Neural cell (in vitro differentiated cells): ENCODE measurements at regions not wholly inside any gene's neighbourhood (a gene's known extent, or its start where the extent isn't known, plus 50 kb on each side); places are given as distances from the start of the nearest gene placed in this dataset.

Source experiments
- EP300 ChIP-seq: fragments of 450-650 bp; conservative IDR thresholded peaks from 2 replicates; pipeline ENCODE4 v1.6.1; 2014; ENCODE audit warnings: antibody characterized with exemption, mild to moderate bottlenecking, moderate library complexity; ENCODE audit not compliant: poor library complexity, severe bottlenecking
- EZH2 ChIP-seq: fragments of 200-600, 300-800 bp; shearing (Covaris generic), sonication (generic); IDR thresholded peaks from 2 replicates; pipeline ENCODE4 v1.6.1; 2014; ENCODE audit warnings: antibody characterized with exemption, low read length, borderline replicate concordance, mild to moderate bottlenecking; ENCODE audit not compliant: insufficient read depth, poor library complexity, severe bottlenecking
- MXI1 ChIP-seq: fragments of 450-650 bp; conservative IDR thresholded peaks from 2 replicates; pipeline ENCODE4 v1.6.1; 2014; ENCODE audit warnings: antibody characterized with exemption, mild to moderate bottlenecking; ENCODE audit not compliant: poor library complexity, severe bottlenecking
- POLR2AphosphoS5 ChIP-seq: IDR thresholded peaks from 2 replicates; pipeline ENCODE4 v1.6.1; 2012
- RAD21 ChIP-seq: fragments of 450-650 bp; conservative IDR thresholded peaks from 2 replicates; pipeline ENCODE4 v1.6.1; 2014; ENCODE audit warnings: antibody characterized with exemption, mild to moderate bottlenecking, moderate library complexity
- TAF1 ChIP-seq: IDR thresholded peaks from 2 replicates; pipeline ENCODE4 v1.6.1; 2012; ENCODE audit warnings: low read depth
- TF ChIP-seq, protein P1 (sequence below): IDR thresholded peaks from 2 replicates; pipeline ENCODE4 v1.6.1; 2012; ENCODE audit warnings: borderline replicate concordance
- TF ChIP-seq, protein P2 (sequence below): fragments of 450-650 bp; IDR thresholded peaks from 2 replicates; pipeline ENCODE4 v1.5.1; 2014; ENCODE audit warnings: antibody characterized with exemption, mild to moderate bottlenecking, moderate library complexity; ENCODE audit not compliant: poor library complexity, severe bottlenecking

DNA sequence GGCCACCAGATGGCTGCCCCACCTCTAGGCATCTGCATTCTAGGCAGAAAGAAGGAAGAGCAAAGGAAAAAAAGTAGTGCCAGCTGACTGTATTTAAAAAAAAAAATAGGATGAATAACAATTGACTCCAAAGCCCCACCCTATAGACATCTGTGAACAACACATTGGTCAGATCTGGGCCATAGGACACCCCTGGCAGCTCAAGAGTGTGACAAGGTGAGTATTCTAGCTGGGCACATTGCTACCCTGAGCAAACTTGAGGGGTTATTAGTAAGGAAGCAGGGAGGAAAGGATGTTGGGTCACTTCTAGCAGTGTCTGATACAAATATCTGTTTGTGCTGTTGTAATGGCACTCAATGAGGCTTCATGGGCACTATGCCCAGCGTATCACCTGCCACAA lies 58.6 kb upstream of the NPAS2 start:
- TF ChIP-seq, protein P1, sequence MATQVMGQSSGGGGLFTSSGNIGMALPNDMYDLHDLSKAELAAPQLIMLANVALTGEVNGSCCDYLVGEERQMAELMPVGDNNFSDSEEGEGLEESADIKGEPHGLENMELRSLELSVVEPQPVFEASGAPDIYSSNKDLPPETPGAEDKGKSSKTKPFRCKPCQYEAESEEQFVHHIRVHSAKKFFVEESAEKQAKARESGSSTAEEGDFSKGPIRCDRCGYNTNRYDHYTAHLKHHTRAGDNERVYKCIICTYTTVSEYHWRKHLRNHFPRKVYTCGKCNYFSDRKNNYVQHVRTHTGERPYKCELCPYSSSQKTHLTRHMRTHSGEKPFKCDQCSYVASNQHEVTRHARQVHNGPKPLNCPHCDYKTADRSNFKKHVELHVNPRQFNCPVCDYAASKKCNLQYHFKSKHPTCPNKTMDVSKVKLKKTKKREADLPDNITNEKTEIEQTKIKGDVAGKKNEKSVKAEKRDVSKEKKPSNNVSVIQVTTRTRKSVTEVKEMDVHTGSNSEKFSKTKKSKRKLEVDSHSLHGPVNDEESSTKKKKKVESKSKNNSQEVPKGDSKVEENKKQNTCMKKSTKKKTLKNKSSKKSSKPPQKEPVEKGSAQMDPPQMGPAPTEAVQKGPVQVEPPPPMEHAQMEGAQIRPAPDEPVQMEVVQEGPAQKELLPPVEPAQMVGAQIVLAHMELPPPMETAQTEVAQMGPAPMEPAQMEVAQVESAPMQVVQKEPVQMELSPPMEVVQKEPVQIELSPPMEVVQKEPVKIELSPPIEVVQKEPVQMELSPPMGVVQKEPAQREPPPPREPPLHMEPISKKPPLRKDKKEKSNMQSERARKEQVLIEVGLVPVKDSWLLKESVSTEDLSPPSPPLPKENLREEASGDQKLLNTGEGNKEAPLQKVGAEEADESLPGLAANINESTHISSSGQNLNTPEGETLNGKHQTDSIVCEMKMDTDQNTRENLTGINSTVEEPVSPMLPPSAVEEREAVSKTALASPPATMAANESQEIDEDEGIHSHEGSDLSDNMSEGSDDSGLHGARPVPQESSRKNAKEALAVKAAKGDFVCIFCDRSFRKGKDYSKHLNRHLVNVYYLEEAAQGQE: no peak
- TF ChIP-seq EZH2 (no peak), MXI1 (no peak), TAF1 (no peak), EP300 (no peak), POLR2AphosphoS5 (no peak), RAD21 (no peak)
- TF ChIP-seq, protein P2, sequence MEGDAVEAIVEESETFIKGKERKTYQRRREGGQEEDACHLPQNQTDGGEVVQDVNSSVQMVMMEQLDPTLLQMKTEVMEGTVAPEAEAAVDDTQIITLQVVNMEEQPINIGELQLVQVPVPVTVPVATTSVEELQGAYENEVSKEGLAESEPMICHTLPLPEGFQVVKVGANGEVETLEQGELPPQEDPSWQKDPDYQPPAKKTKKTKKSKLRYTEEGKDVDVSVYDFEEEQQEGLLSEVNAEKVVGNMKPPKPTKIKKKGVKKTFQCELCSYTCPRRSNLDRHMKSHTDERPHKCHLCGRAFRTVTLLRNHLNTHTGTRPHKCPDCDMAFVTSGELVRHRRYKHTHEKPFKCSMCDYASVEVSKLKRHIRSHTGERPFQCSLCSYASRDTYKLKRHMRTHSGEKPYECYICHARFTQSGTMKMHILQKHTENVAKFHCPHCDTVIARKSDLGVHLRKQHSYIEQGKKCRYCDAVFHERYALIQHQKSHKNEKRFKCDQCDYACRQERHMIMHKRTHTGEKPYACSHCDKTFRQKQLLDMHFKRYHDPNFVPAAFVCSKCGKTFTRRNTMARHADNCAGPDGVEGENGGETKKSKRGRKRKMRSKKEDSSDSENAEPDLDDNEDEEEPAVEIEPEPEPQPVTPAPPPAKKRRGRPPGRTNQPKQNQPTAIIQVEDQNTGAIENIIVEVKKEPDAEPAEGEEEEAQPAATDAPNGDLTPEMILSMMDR: no peak
